Vagina (tissue), 2 donors: ENCODE measurements at regions not wholly inside any gene's neighbourhood (a gene's known extent, or its start where the extent isn't known, plus 50 kb on each side); places are given as distances from the start of the nearest gene placed in this dataset.

Source experiments
- CTCF ChIP-seq, 3 experiments: fragments of 450-650 bp in 2 of 3; fragments of 200-600 bp in 1 of 3; sonication (generic) in 1 of 3; IDR thresholded peaks; one replicate each; pipeline ENCODE4 v1.5.1; 2017 to 2019; ENCODE audit warnings: antibody characterized with exemption in 3 of 3, mild to moderate bottlenecking in 2 of 3, moderate library complexity in 2 of 3
- POLR2A ChIP-seq, 2 donors: fragments of 450-650 bp; IDR thresholded peaks; one replicate each; pipeline ENCODE4 v1.6.1; 2017; ENCODE audit warnings: antibody characterized with exemption in 2 of 2, mild to moderate bottlenecking in 2 of 2, moderate library complexity in 2 of 2

- TF ChIP-seq CTCF (IDR thresholded peaks at IDR 0.05) = no peak
- TF ChIP-seq POLR2A (IDR thresholded peaks at IDR 0.05) = no peak
Observed at GRCh38 chr4:128711361-128711760, 98.1 kb upstream of the JADE1 start.
